CD14-positive monocyte (primary cell): ENCODE measurements at regions not wholly inside any gene's neighbourhood (a gene's known extent, or its start where the extent isn't known, plus 50 kb on each side); places are given as distances from the start of the nearest gene placed in this dataset.

Source experiments
- DNase-seq, 3 donors: peaks; one replicate each; pipeline ENCODE4 v3.0.0-alpha.2; 2011 to 2022
- H2AFZ ChIP-seq: 2 replicates; pipeline ENCODE4 v1.6.0; 2012; ENCODE audit warnings: mild to moderate bottlenecking, low read depth, low read length, inconsistent platforms; ENCODE audit not compliant: insufficient read depth, poor library complexity, severe bottlenecking
- H3K27ac ChIP-seq, 2 donors: 1 replicate in 1 of 2; 2 replicates in 1 of 2; pipeline ENCODE4 v1.5.1; 2012 to 2013; ENCODE audit warnings: low read length in 2 of 2, control low read depth in 1 of 2, inconsistent platforms in 1 of 2, low read depth in 1 of 2, mild to moderate bottlenecking in 1 of 2
- H3K27me3 ChIP-seq, 2 donors: one replicate each; pipeline versions ENCODE4 v1.6.0 to v1.6.1; 2011 to 2013; ENCODE audit warnings: low read length in 2 of 2; ENCODE audit not compliant: control insufficient read depth in 2 of 2, insufficient read depth in 2 of 2
- H3K36me3 ChIP-seq, 2 donors: replicated peaks in 1 of 2; 1 replicate in 1 of 2; 2 replicates in 1 of 2; pipeline versions ENCODE4 v1.5.1 to v1.6.1; 2012 to 2013; ENCODE audit warnings: low read length in 2 of 2, control low read depth in 1 of 2, inconsistent platforms in 1 of 2, mild to moderate bottlenecking in 1 of 2; ENCODE audit not compliant: insufficient read depth in 2 of 2, control insufficient read depth in 1 of 2
- H3K4me1 ChIP-seq, 2 donors: 1 replicate in 1 of 2; 2 replicates in 1 of 2; pipeline versions ENCODE4 v1.5.1 to v1.6.1; 2012 to 2013; ENCODE audit warnings: low read length in 2 of 2, control low read depth in 1 of 2, inconsistent platforms in 1 of 2, mild to moderate bottlenecking in 1 of 2, moderate library complexity in 1 of 2; ENCODE audit not compliant: insufficient read depth in 2 of 2, control insufficient read depth in 1 of 2
- H3K4me2 ChIP-seq: replicated peaks from 2 replicates; pipeline ENCODE3; 2012; ENCODE audit warnings: low read length, moderate library complexity, mild to moderate bottlenecking; ENCODE audit not compliant: poor library complexity, severe bottlenecking; ENCODE audit errors: extremely low read depth
- H3K4me3 ChIP-seq, 3 experiments: fragments of 200-600 bp in 1 of 3; sonication (generic) in 1 of 3; replicated peaks in 1 of 3; 1 replicate in 2 of 3; 2 replicates in 1 of 3; pipeline ENCODE4 v1.5.1; 2011 to 2013; ENCODE audit warnings: low read length in 3 of 3, mild to moderate bottlenecking in 3 of 3, control low read depth in 2 of 3, low read depth in 2 of 3, inconsistent platforms in 1 of 3, moderate library complexity in 1 of 3
- H3K79me2 ChIP-seq: 2 replicates; pipeline ENCODE4 v1.6.0; 2012; ENCODE audit warnings: mild to moderate bottlenecking, control low read depth, inconsistent platforms, low read length, moderate library complexity; ENCODE audit not compliant: insufficient read depth
- H3K9ac ChIP-seq: 2 replicates; pipeline ENCODE4 v1.6.0; 2017; ENCODE audit warnings: low read length, mild to moderate bottlenecking; ENCODE audit not compliant: insufficient read depth, poor library complexity, severe bottlenecking
- H3K9me3 ChIP-seq, 2 donors: replicated peaks in 1 of 2; 1 replicate in 1 of 2; 2 replicates in 1 of 2; pipeline versions ENCODE4 v1.5.1 to v1.6.1; 2012 to 2013; ENCODE audit warnings: low read length in 2 of 2, control low read depth in 1 of 2; ENCODE audit not compliant: control insufficient read depth in 1 of 2, insufficient read depth in 1 of 2
- H4K20me1 ChIP-seq: 2 replicates; pipeline ENCODE4 v1.6.0; 2012; ENCODE audit warnings: mild to moderate bottlenecking, low read length, control low read depth, moderate library complexity; ENCODE audit not compliant: insufficient read depth
- H3K27ac Mint-ChIP-seq, 7 donors: one replicate each; pipeline ENCODE4 v1.8.0; 2020; ENCODE audit warnings: mild to moderate bottlenecking in 7 of 7, mixed read lengths in 7 of 7, moderate library complexity in 6 of 7, inconsistent platforms in 2 of 7
- H3K27me3 Mint-ChIP-seq, 3 donors: one replicate each; pipeline ENCODE4 v1.8.0; 2021 to 2022; ENCODE audit warnings: low read depth in 3 of 3, mild to moderate bottlenecking in 3 of 3, mixed read lengths in 3 of 3, moderate library complexity in 3 of 3, inconsistent platforms in 1 of 3
- H3K36me3 Mint-ChIP-seq, 2 donors: one replicate each; pipeline ENCODE4 v1.8.0; 2020; ENCODE audit warnings: mixed read lengths in 2 of 2, inconsistent platforms in 1 of 2, mild to moderate bottlenecking in 1 of 2
- H3K4me1 Mint-ChIP-seq: one replicate; pipeline ENCODE4 v1.8.0; 2020; ENCODE audit warnings: mild to moderate bottlenecking, mixed read lengths
- H3K4me3 Mint-ChIP-seq, 2 donors: one replicate each; pipeline ENCODE4 v1.8.0; 2020; ENCODE audit warnings: mild to moderate bottlenecking in 2 of 2, mixed read lengths in 2 of 2, moderate library complexity in 1 of 2
- H3K9me3 Mint-ChIP-seq, 7 donors: one replicate each; pipeline ENCODE4 v1.8.0; 2020 to 2022; ENCODE audit warnings: mixed read lengths in 7 of 7, mild to moderate bottlenecking in 6 of 7, moderate library complexity in 6 of 7, inconsistent platforms in 2 of 7
- WGBS: methylation state at CpG from one replicate; pipeline ENCODE4 v1.1.5; 2013; ENCODE audit warnings: missing lambda C conversion rate; ENCODE audit not compliant: insufficient coverage; 5-methylcytosine and 5-hydroxymethylcytosine counted together
- intact Hi-C, 2 donors: fragments of 100-400 bp; cut with micrococcal nuclease; formaldehyde crosslinking; loops; one replicate each; pipeline versions ENCODE4 v1.15.0 to v1.15.1; 2023
- TF ChIP-seq, protein P1 (sequence below): fragments of 200-600 bp; IDR thresholded peaks from one replicate; pipeline ENCODE4 v1.8.0; 2022; ENCODE audit warnings: antibody characterized with exemption, mild to moderate bottlenecking

DNA sequence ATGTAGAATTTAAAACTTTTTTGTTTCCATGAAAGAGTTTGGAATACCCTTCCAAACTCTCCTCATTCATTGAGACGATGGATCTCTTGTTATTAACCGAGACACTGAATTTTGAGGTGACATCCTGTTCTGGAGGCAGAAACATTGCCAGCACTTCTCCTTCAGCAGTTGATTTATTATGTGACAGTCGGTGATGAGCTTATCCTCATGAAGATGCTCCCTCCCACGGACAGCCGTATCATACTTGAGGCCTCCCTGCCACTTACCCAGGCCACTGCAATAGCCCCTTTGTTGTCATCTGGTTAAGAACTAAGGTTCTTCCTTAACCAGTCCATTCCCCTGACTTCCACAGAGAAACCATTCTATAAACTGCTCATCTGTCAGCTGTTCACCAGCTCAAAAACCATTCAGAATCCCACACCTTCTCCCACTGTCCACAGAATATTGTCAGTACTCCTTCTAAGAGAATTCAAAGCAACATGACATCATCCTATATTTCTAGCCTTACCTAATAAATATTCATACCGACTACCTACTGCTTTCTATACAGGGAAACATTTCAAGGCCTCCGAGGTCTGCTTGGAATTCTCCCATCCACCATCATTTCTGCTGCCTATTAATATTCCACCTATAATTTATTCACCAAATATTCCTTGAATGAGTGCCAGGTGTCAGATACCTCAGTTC, 139.0 kb upstream of the TRIB2 start:
- Mint-ChIP-seq H3K27me3 (peaks cover 0 to 3% (median 1%) of the 10 kb centered on the region in 3 donors), H3K27ac (peak overlapping the region in 2 of 7 donors; percentile 14 to 52), H3K4me3 (no peak overlapping the region), H3K36me3 (no peaks in the 10 kb centered on the region), H3K9me3 (peaks cover 0 to 5% (median 0%) of the 10 kb centered on the region in 7 donors), H3K4me1 (no peaks in the 10 kb centered on the region)
- Histone ChIP-seq H3K9ac (no peak overlapping the region), H3K27ac (no peak overlapping the region), H3K27me3 (no peaks in the 10 kb centered on the region), H2AFZ (no peak overlapping the region), H3K79me2 (no peaks in the 10 kb centered on the region), H3K4me2 (no peak overlapping the region), H3K4me1 (no peaks in the 10 kb centered on the region), H3K9me3 (no peaks in the 10 kb centered on the region), H4K20me1 (no peaks in the 10 kb centered on the region), H3K36me3 (no peaks in the 10 kb centered on the region), H3K4me3 (no peak overlapping the region)
- DNase-seq = no peak
- TF ChIP-seq, protein P1, sequence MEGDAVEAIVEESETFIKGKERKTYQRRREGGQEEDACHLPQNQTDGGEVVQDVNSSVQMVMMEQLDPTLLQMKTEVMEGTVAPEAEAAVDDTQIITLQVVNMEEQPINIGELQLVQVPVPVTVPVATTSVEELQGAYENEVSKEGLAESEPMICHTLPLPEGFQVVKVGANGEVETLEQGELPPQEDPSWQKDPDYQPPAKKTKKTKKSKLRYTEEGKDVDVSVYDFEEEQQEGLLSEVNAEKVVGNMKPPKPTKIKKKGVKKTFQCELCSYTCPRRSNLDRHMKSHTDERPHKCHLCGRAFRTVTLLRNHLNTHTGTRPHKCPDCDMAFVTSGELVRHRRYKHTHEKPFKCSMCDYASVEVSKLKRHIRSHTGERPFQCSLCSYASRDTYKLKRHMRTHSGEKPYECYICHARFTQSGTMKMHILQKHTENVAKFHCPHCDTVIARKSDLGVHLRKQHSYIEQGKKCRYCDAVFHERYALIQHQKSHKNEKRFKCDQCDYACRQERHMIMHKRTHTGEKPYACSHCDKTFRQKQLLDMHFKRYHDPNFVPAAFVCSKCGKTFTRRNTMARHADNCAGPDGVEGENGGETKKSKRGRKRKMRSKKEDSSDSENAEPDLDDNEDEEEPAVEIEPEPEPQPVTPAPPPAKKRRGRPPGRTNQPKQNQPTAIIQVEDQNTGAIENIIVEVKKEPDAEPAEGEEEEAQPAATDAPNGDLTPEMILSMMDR = no peak
- intact Hi-C loops = no loop called here
- WGBS = 88% methylated on average over 5 of the region's 7 CpGs

DNA sequence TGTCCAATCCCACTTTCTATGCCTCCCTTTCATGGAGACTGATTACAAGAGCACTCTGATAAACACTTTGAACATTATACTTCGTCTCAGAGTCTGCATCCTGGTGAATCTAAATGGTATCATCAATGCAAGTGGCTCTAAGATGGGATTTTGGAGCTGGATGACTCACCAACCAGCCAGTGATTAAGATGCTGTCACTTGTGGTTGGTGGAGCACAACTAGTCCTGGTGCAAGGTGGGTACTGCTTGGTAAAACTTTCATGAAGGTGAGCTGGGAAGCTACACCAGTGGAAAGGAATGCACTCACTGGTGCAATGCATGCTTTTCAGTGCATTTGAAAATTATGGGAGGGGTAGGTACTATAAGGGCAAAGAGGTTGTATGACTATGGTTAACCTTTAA, 137.7 kb upstream of the TRIB2 start:
- TF ChIP-seq, protein P1 = no peak
- H3K9me3 Mint-ChIP-seq = peaks cover 0 to 2% (median 0%) of the 10 kb centered on the region in 7 donors
- H3K79me2 ChIP-seq = no peaks in the 10 kb centered on the region
- no peaks in the 10 kb centered on the region for H3K27me3 ChIP-seq
- peaks cover 0 to 5% (median 1%) of the 10 kb centered on the region in 3 donors for H3K27me3 Mint-ChIP-seq
- no peaks in the 10 kb centered on the region for H3K36me3 ChIP-seq
- no peak overlapping the region for H2AFZ ChIP-seq
- no peaks in the 10 kb centered on the region for H3K36me3 Mint-ChIP-seq
- no peak overlapping the region for H3K4me2 ChIP-seq
- no peak overlapping the region for H3K4me3 ChIP-seq
- intact Hi-C loops = no loop called here
- H3K9me3 ChIP-seq = no peaks in the 10 kb centered on the region
- no peak overlapping the region for H3K4me3 Mint-ChIP-seq
- no peak overlapping the region for H3K27ac ChIP-seq
- no CpG with 5 or more reads among the region's 1 CpG for WGBS
- H3K4me1 Mint-ChIP-seq = no peaks in the 10 kb centered on the region
- H3K4me1 ChIP-seq = no peaks in the 10 kb centered on the region
- no peak overlapping the region for H3K27ac Mint-ChIP-seq
- no peaks in the 10 kb centered on the region for H4K20me1 ChIP-seq
- no peak overlapping the region for H3K9ac ChIP-seq
- DNase-seq = no peak
